GM13977 (cell line): ENCODE measurements at regions not wholly inside any gene's neighbourhood (a gene's known extent, or its start where the extent isn't known, plus 50 kb on each side); places are given as distances from the start of the nearest gene placed in this dataset.

Source experiments
- DNase-seq: peaks from one replicate; pipeline ENCODE4 v3.0.0; 2012; ENCODE audit warnings: low spot score
- in situ Hi-C: fragments of 300-500 bp; cut with MboI; formaldehyde crosslinking; loops from one replicate; pipeline ENCODE4 v1.12.0; 2022; ENCODE audit warnings: low sequenced_read_pairs, low pct_unique_long_range_greater_than_20kb, mixed read lengths, inconsistent platforms; ENCODE audit not compliant: unreplicated experiment
- TF ChIP-seq, protein P1 (sequence below): IDR thresholded peaks from 2 replicates; pipeline ENCODE4 v1.5.1; 2012; ENCODE audit warnings: mild to moderate bottlenecking, control low read depth; ENCODE audit not compliant: insufficient read depth; ENCODE audit errors: extremely low read depth, missing control alignments

DNA sequence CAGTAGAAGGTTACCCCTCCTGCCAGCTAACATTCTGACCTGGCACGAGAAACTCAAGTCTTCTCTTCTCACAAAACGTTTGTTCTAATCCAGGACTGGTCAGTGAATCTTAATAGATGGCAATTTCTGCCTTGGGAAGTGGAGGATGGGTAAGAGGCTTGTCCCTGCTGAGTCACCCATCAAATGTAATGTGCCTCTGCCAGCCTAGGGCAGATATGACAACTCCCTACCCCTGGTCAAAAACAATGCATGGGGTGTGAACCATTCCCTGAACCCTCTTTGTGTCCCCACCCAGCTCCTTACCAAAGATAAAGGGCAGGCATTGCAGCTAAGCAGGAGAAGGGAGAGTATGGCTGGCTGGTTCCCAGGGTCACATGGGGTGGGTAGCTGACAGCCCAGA lies 1052.9 kb downstream of the GALC start:
- TF ChIP-seq, protein P1, sequence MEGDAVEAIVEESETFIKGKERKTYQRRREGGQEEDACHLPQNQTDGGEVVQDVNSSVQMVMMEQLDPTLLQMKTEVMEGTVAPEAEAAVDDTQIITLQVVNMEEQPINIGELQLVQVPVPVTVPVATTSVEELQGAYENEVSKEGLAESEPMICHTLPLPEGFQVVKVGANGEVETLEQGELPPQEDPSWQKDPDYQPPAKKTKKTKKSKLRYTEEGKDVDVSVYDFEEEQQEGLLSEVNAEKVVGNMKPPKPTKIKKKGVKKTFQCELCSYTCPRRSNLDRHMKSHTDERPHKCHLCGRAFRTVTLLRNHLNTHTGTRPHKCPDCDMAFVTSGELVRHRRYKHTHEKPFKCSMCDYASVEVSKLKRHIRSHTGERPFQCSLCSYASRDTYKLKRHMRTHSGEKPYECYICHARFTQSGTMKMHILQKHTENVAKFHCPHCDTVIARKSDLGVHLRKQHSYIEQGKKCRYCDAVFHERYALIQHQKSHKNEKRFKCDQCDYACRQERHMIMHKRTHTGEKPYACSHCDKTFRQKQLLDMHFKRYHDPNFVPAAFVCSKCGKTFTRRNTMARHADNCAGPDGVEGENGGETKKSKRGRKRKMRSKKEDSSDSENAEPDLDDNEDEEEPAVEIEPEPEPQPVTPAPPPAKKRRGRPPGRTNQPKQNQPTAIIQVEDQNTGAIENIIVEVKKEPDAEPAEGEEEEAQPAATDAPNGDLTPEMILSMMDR: no peak
- in situ Hi-C loops: no loop called here
- no peak for DNase-seq

DNA sequence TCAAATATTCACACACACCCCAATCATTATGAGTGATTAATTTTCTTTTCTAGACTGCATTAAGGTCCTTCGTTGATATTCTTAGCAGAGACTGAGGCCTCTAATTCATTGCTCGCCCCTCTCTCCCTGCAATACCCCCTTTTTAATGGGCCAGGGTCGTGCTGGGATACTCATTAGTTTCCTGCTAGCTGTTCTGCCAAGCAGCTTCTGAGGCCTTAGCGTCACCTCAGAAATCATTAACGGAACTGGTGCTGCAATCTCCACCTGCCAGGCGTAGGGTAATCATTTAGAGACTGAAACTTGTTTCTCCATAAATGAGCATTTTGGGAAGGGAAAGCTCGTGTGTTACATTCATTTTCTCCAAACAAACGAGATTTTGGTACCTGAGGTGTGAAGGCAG lies 1054.7 kb downstream of the GALC start:
- TF ChIP-seq, protein P1: no peak
- in situ Hi-C loops: no loop called here
- no peak for DNase-seq

DNA sequence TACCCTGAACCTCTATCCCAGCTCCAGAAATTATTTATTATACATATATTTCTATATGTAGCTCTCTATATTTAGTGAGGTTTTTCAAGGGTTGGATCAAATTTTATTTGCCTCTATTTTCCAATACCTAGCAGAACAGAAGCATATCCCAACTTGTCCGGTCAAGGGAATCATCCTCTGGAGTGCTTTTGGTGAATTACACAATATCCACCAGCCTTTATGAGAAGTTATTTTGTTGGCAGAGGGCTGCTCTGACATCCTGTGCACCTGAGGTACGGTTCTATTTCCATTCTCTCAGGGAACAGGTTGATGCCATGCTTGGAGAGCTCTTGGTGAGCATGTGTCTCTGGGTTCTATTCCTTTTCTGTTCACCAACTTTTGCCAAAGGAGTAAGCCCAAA lies 1056.4 kb downstream of the GALC start:
- in situ Hi-C loops: no loop called here
- TF ChIP-seq, protein P1: no peak
- DNase-seq: no peak

DNA sequence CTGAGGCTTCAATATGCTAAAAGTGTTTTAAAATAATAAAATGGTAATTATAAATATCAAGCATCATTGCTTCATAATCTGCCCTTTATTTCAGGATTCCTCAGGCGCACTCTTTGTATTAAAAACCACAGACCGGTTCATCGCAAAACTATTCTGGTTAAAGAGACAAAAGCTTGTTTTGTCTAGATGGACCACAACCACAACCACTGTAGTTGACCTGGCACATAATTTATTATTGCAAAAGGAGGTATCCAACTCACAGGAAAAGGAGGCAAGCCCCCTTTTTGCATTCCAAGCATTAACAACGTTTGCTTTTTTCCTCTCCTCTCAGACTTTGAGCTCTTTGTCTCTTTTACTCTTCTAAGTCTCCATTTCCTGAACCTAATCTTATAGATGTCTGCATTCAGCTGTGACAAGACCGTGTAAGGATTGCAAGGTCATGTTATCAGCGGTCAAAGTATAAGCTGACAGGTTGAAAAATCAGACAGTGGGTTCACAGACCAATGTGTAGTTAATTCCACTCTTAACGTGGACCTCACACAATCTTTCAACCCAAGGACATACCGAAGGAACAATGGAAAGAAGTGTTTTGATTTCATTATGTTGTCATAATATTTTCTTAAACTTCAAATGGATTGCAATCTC lies 1057.6 kb downstream of the GALC start:
- DNase-seq: no peak
- in situ Hi-C loops: no loop called here

DNA sequence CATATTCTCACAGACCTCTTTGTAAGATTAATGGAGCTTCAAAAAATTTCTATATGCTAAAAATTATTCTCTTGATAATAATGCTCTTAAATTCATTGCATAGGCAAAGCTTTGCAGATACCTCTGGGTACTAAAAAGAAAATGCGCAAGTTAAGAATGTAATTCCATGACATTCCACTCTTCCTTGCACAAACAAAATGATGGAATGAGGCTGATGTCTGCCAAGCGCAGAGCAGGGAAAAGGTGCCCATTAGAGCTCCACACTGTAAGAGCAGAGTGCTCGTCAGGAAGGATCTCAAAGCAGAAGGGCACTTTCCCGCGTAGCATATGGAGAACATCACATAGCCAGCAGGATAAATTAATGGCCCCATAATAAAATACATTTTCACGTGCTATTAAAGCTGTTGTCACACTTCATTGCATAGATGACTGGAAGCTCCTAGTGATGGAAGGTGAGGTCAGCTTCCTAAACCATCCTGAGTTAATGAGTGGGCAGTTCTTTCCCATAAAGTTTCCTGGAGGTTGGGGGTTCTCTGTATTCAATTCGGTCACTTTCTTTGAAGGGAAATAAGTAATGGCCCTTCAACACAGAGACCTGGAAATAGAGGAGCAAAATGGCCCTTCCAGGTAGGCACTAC lies 1058.9 kb downstream of the GALC start:
- DNase-seq: no peak
- in situ Hi-C loops: no loop called here
- TF ChIP-seq, protein P1: no peak

More for the DNA sequence above, 1057.6 kb downstream of the GALC start:
- TF ChIP-seq, protein P1: no peak

DNA sequence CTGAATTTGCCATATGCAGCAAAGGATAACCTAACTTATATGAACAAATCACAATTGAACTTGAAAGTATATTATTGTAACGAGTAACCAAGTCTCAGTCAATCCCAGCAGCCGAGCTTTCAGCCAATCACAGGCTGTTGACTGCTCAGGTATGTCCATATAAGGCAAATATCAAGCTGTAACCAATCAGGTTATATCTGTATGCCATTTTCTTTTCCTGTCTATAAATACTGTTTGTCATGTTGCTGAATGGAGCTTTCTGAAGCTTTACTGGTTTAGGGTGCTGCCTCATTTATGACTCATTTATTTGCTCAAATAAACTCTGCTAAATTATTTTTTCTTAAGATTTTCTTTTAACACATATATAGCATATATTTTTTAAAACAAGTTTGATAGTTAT lies 1059.5 kb downstream of the GALC start:
- no peak for DNase-seq
- in situ Hi-C loops: no loop called here
- TF ChIP-seq, protein P1: no peak
